Suprapubic skin (tissue), 3 donors: ENCODE measurements at regions not wholly inside any gene's neighbourhood (a gene's known extent, or its start where the extent isn't known, plus 50 kb on each side); places are given as distances from the start of the nearest gene placed in this dataset.

ENCODE experiments used
- EP300 ChIP-seq: sonication (generic); formaldehyde crosslinking; IDR thresholded peaks from one replicate; pipeline ENCODE4 v1.6.1; 2017; ENCODE audit warnings: antibody characterized with exemption
- POLR2A ChIP-seq, 2 donors: fragments of 450-650 bp; IDR thresholded peaks; one replicate each; pipeline ENCODE4 v1.6.1; 2017; ENCODE audit warnings: antibody characterized with exemption in 2 of 2, mild to moderate bottlenecking in 2 of 2, moderate library complexity in 2 of 2
- TF ChIP-seq, protein P1 (sequence below), 2 donors: fragments of 200-600 bp in 1 of 2; fragments of 450-650 bp in 1 of 2; sonication (generic) in 1 of 2; IDR thresholded peaks; one replicate each; pipeline ENCODE4 v1.5.1; 2016 to 2019; ENCODE audit warnings: antibody characterized with exemption in 2 of 2, mild to moderate bottlenecking in 1 of 2, moderate library complexity in 1 of 2

DNA sequence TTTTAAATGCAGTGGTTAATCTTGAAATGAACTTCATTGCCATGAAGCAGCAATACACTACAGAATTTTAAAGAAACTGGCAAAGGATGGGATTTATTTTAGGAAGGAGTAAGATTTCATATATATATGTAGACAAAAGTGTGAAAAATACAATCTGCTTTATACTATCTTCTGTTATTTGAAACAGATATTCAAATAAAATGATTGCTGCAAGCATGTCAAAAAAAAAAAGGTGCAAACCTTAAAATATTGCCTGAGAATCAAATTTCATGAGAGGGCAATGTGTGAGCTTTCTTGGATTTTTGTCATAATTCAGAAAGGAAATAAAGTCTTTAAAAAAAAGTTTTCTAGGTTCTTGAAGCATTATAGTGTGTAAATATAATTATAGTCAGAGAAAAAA lies 705.0 kb upstream of the CDH10 start:
- TF ChIP-seq EP300, result no peak
- TF ChIP-seq, protein P1, sequence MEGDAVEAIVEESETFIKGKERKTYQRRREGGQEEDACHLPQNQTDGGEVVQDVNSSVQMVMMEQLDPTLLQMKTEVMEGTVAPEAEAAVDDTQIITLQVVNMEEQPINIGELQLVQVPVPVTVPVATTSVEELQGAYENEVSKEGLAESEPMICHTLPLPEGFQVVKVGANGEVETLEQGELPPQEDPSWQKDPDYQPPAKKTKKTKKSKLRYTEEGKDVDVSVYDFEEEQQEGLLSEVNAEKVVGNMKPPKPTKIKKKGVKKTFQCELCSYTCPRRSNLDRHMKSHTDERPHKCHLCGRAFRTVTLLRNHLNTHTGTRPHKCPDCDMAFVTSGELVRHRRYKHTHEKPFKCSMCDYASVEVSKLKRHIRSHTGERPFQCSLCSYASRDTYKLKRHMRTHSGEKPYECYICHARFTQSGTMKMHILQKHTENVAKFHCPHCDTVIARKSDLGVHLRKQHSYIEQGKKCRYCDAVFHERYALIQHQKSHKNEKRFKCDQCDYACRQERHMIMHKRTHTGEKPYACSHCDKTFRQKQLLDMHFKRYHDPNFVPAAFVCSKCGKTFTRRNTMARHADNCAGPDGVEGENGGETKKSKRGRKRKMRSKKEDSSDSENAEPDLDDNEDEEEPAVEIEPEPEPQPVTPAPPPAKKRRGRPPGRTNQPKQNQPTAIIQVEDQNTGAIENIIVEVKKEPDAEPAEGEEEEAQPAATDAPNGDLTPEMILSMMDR (IDR thresholded peaks at IDR 0.05), result no peak
- no peak for TF ChIP-seq POLR2A (IDR thresholded peaks at IDR 0.05)
